K562 (cell line): ENCODE measurements at regions not wholly inside any gene's neighbourhood (a gene's known extent, or its start where the extent isn't known, plus 50 kb on each side); places are given as distances from the start of the nearest gene placed in this dataset.

ENCODE experiments used
- ATAC-seq: fragments of 200-7000 bp; cut with Tn5 transposase; 3 replicates; pipeline ENCODE4 v1.9.1; 2020; ENCODE audit warnings: moderate library complexity
- BruUV-seq: library from RNA; stranded (reverse); fragments of 400-500 nt; replicated peaks from 2 replicates; lab custom pipeline; 2021; lab: Mats Ljungman, UMichigan
- CTCF ChIA-PET: fragments of 300-600 bp; formaldehyde crosslinking; extraction: SDS; loops from one replicate; lab custom pipeline; 2021; ENCODE audit warnings: low intra/inter-chr PET ratio; lab: Yijun Ruan, JAX
- POLR2A ChIA-PET: fragments of 300-600, 350-650 bp; sonication (Branson Sonifier 250); formaldehyde crosslinking; extraction: SDS; loops from one replicate; lab custom pipeline; 2021; ENCODE audit warnings: antibody characterized with exemption, inconsistent platforms; lab: Yijun Ruan, JAX
- DNase-seq, 4 experiments: peaks; one replicate each; pipeline versions ENCODE4 v3.0.0 to v3.0.0-alpha.2; 2011 to 2018; ENCODE audit warnings: low spot score in 3 of 4, mixed read lengths in 3 of 4; ENCODE audit errors: extremely low read depth in 1 of 4
- FAIRE-seq: peaks from 2 replicates; lab custom pipeline; 2011; peaks lifted over from hg19 to GRCh38; lab: Jason Lieb, UNC
- H2AFZ ChIP-seq: 2 replicates; pipeline ENCODE4 v1.6.0; 2011; ENCODE audit warnings: low read depth, low read length, control low read depth, inconsistent platforms
- H3K27ac ChIP-seq: fragments of 200-600 bp; 3 replicates; pipeline ENCODE4 v1.8.0; 2011; ENCODE audit warnings: low read depth, mild to moderate bottlenecking, control low read depth, inconsistent platforms, low read length, moderate library complexity, mixed read lengths; ENCODE audit errors: extremely low read depth
- H3K27me3 ChIP-seq, 2 experiments: fragments of 300-600 bp in 1 of 2; 2 replicates in 1 of 2; 3 replicates in 1 of 2; pipeline versions ENCODE4 v1.6.0 to v1.8.0; 2011; ENCODE audit warnings: inconsistent platforms in 2 of 2, low read length in 2 of 2, mild to moderate bottlenecking in 1 of 2, mixed read lengths in 1 of 2, moderate library complexity in 1 of 2; ENCODE audit not compliant: control insufficient read depth in 2 of 2, insufficient read depth in 2 of 2
- H3K36me3 ChIP-seq: fragments of 300-600 bp; 3 replicates; pipeline ENCODE4 v1.8.0; 2011; ENCODE audit warnings: mild to moderate bottlenecking, low read length, inconsistent platforms; ENCODE audit not compliant: control insufficient read depth, insufficient read depth
- H3K4me1 ChIP-seq, 2 experiments: fragments of 200-600 bp in 1 of 2; replicated peaks in 1 of 2; 2 replicates in 1 of 2; 3 replicates in 1 of 2; pipeline versions ENCODE4 v1.5.1 to v1.8.0; 2011; ENCODE audit warnings: inconsistent platforms in 2 of 2, low read length in 2 of 2, mild to moderate bottlenecking in 1 of 2, mixed read lengths in 1 of 2, moderate library complexity in 1 of 2; ENCODE audit not compliant: control insufficient read depth in 2 of 2, insufficient read depth in 2 of 2
- H3K4me2 ChIP-seq: 2 replicates; pipeline ENCODE4 v1.6.1; 2011; ENCODE audit warnings: low read length, control low read depth, inconsistent platforms, mixed read lengths; ENCODE audit not compliant: insufficient read depth
- H3K4me3 ChIP-seq: fragments of 200-600 bp; sonication (generic), shearing (Covaris generic); 2 replicates; pipeline ENCODE4 v1.5.1; 2016; ENCODE audit warnings: control low read depth, inconsistent platforms
- H3K79me2 ChIP-seq: fragments of 200-600 bp; 3 replicates; pipeline ENCODE4 v1.8.0; 2011; ENCODE audit warnings: low read length, inconsistent platforms; ENCODE audit not compliant: control insufficient read depth, insufficient read depth
- H3K9ac ChIP-seq, 2 experiments: 2 replicates each; pipeline versions ENCODE4 v1.6.0 to v1.6.1; 2011; ENCODE audit warnings: low read depth in 2 of 2, low read length in 2 of 2, control low read depth in 1 of 2, inconsistent platforms in 1 of 2, mild to moderate bottlenecking in 1 of 2, mixed read lengths in 1 of 2; ENCODE audit not compliant: insufficient read depth in 1 of 2
- H3K9me1 ChIP-seq: one replicate; pipeline ENCODE4 v1.6.0; 2011; ENCODE audit warnings: inconsistent platforms, mild to moderate bottlenecking, low read length, moderate library complexity; ENCODE audit not compliant: control insufficient read depth, insufficient read depth
- H3K9me3 ChIP-seq: replicated peaks from 2 replicates; pipeline ENCODE4 v1.5.1; 2011; ENCODE audit warnings: low read depth, low read length, inconsistent platforms; ENCODE audit not compliant: control insufficient read depth, insufficient read depth
- H4K20me1 ChIP-seq: replicated peaks from 2 replicates; pipeline ENCODE4 v1.6.1; 2011; ENCODE audit warnings: low read length, inconsistent platforms, mixed read lengths; ENCODE audit not compliant: control insufficient read depth, insufficient read depth
- BACH1 ChIP-seq: fragments of 200-800 bp; sonication (Bioruptor generic); IDR thresholded peaks from 2 replicates; pipeline ENCODE4 v1.6.1; 2016; ENCODE audit warnings: missing genetic modification characterization, missing compliant biosample characterization
- CREB1 ChIP-seq, 2 experiments: sonication (generic) in 1 of 2; formaldehyde crosslinking in 1 of 2; IDR thresholded peaks; 2 replicates each; pipeline versions ENCODE4 v1.6.1 to v1.8.0; 2012 to 2022; ENCODE audit warnings: inconsistent platforms in 1 of 2, mild to moderate bottlenecking in 1 of 2, missing genetic modification reagents in 1 of 2, moderate library complexity in 1 of 2
- HMGN3 ChIP-seq: IDR thresholded peaks from 2 replicates; pipeline ENCODE4 v1.6.1; 2011; ENCODE audit warnings: borderline replicate concordance, low read depth, mild to moderate bottlenecking, mixed read lengths, low read length; ENCODE audit not compliant: insufficient read length; ENCODE audit errors: extremely low read depth
- KDM5B ChIP-seq: fragments of 200-600 bp; sonication (generic); IDR thresholded peaks from 2 replicates; pipeline ENCODE4 v1.6.1; 2012; ENCODE audit warnings: low read depth, mild to moderate bottlenecking, moderate library complexity, low read length, control low read depth, inconsistent platforms; ENCODE audit not compliant: insufficient replicate concordance
- KLF10 ChIP-seq: fragments of 250-450 bp; sonication (Bioruptor Pico); IDR thresholded peaks from 2 replicates; pipeline ENCODE4 v1.6.1; 2021; ENCODE audit warnings: matching md5 sums
- MAZ ChIP-seq, 2 experiments: fragments of 450-650 bp in 1 of 2; sonication (generic) in 1 of 2; formaldehyde crosslinking; IDR thresholded peaks in 1 of 2; conservative IDR thresholded peaks in 1 of 2; 2 replicates each; pipeline versions ENCODE4 v1.4.0 to v1.5.0; 2020; ENCODE audit warnings: mild to moderate bottlenecking in 1 of 2, missing genetic modification reagents in 1 of 2
- MEIS2 ChIP-seq: fragments of 450-650 bp; IDR thresholded peaks from 2 replicates; pipeline ENCODE4 v1.6.1; 2014; ENCODE audit warnings: mild to moderate bottlenecking; ENCODE audit not compliant: partially characterized antibody
- MTA2 ChIP-seq: fragments of 450-650 bp; IDR thresholded peaks from 2 replicates; pipeline ENCODE4 v1.6.1; 2016; ENCODE audit warnings: low read depth
- PCBP1 ChIP-seq: fragments of 200-400 bp; formaldehyde crosslinking; IDR thresholded peaks from 2 replicates; pipeline ENCODE4 v1.6.1; 2018; ENCODE audit warnings: mild to moderate bottlenecking, low read depth, low read length; ENCODE audit not compliant: poor library complexity, severe bottlenecking
- PRDM10 ChIP-seq: fragments of 450-650 bp; IDR thresholded peaks from 2 replicates; pipeline ENCODE4 v1.6.1; 2018; ENCODE audit not compliant: partially characterized antibody
- SETDB1 ChIP-seq: IDR thresholded peaks from one replicate; pipeline ENCODE4 v1.6.1; 2012; ENCODE audit warnings: low read length, control low read depth, inconsistent platforms
- TAF1 ChIP-seq: IDR thresholded peaks from 2 replicates; pipeline ENCODE4 v1.6.1; 2011; ENCODE audit warnings: mild to moderate bottlenecking, low read length, moderate library complexity; ENCODE audit not compliant: insufficient read depth, control insufficient read depth, severe bottlenecking; ENCODE audit errors: extremely low read depth
- ZBTB33 ChIP-seq: sonication (generic); formaldehyde crosslinking; IDR thresholded peaks from 2 replicates; pipeline ENCODE4 v1.8.1; 2023; ENCODE audit warnings: mild to moderate bottlenecking, missing genetic modification reagents
- WGBS: fragments of 100-300 bp; shearing (Covaris generic); methylation state at CpG from one replicate; pipeline ENCODE4 v1.1.6; 2016; ENCODE audit warnings: low coverage, mixed read lengths; ENCODE audit not compliant: insufficient coverage; ENCODE audit errors: missing lambda C conversion rate; 5-methylcytosine and 5-hydroxymethylcytosine counted together
- in situ Hi-C: fragments of 300-500 bp; cut with MboI; formaldehyde crosslinking; loops from 4 replicates; pipeline ENCODE4 v1.15.0; 2018; ENCODE audit warnings: inconsistent platforms, mixed read lengths
- intact Hi-C: fragments of 100-400 bp; cut with micrococcal nuclease; formaldehyde crosslinking; loops from 2 replicates; pipeline ENCODE4 v1.14.2; 2022

GRCh38 chr16:54766355-54766754 lies 164.3 kb upstream of the IRX5 start:
- Histone ChIP-seq H4K20me1 (no peaks in the 10 kb centered on the region), H3K4me1 (no peaks in the 10 kb centered on the region), H3K9ac (no peak overlapping the region), H3K4me2 (no peak overlapping the region), H3K27ac (no peak overlapping the region), H3K4me3 (no peak overlapping the region), H3K27me3 (no peaks in the 10 kb centered on the region), H2AFZ (no peak overlapping the region), H3K79me2 (no peaks in the 10 kb centered on the region), H3K36me3 (no peaks in the 10 kb centered on the region), H3K9me3 (peaks cover 2% of the 10 kb centered on the region; the same call in 1 of the 2 replicates), H3K9me1 (no peaks in the 10 kb centered on the region)
- in situ Hi-C loops = no loop called here
- ATAC-seq (no peak), DNase-seq (no peak), FAIRE-seq (no peak)
- WGBS = 0% methylated on average over 3 of the region's 3 CpGs
- intact Hi-C loops = no loop called here
- ChIA-PET POLR2A (no interaction called here), CTCF (no interaction called here)
- TF ChIP-seq SETDB1 = no peak
- TF ChIP-seq TAF1 = no peak
- no peak for TF ChIP-seq ZBTB33
- no peak for TF ChIP-seq MEIS2
- no peak for TF ChIP-seq PRDM10
- no peak for TF ChIP-seq MAZ (CRISPR knock-in tag; conservative IDR thresholded peaks at IDR 0.05 in 1 of 2, IDR thresholded peaks at IDR 0.05 in 1 of 2)
- TF ChIP-seq KDM5B = no peak
- no peak for TF ChIP-seq BACH1 (tag)
- TF ChIP-seq MTA2 = no peak
- TF ChIP-seq KLF10 = no peak
- TF ChIP-seq CREB1 (IDR thresholded peaks at IDR 0.05) = no peak
- TF ChIP-seq CREB1 (CRISPR knock-in tag; IDR thresholded peaks at IDR 0.05) = no peak
- TF ChIP-seq HMGN3 = no peak
- no peak for TF ChIP-seq PCBP1
- no TSS peak for BruUV-seq
